MCF 10A (cell line): ENCODE measurements at regions not wholly inside any gene's neighbourhood (a gene's known extent, or its start where the extent isn't known, plus 50 kb on each side); places are given as distances from the start of the nearest gene placed in this dataset.
A peak's percentile ranks its signal among the peaks of the same experiment; 100 is the strongest.
"Not testable (repeated sequence)": the region's sequence is repeated elsewhere in the genome, so short reads cannot be mapped to it uniquely, and the experiment has no call there.

Experiments used
- BruUV-seq: library from RNA; stranded (reverse); fragments of 400-500 nt; replicated peaks from 2 replicates; lab custom pipeline; 2021; lab: Mats Ljungman, UMichigan
- CTCF ChIA-PET: fragments of 300-600 bp; sonication (Branson Sonifier 250); formaldehyde crosslinking; extraction: SDS; loops from one replicate; lab custom pipeline; 2021; ENCODE audit warnings: antibody characterized with exemption, inconsistent platforms; lab: Yijun Ruan, JAX
- POLR2A ChIA-PET: fragments of 300-600, 350-650 bp; sonication (Branson Sonifier 250); formaldehyde crosslinking; extraction: SDS; loops from one replicate; lab custom pipeline; 2020; ENCODE audit warnings: antibody characterized with exemption, inconsistent platforms; lab: Yijun Ruan, JAX
- DNase-seq: peaks from one replicate; pipeline ENCODE4 v3.0.0-alpha.2; 2018; ENCODE audit not compliant: unreplicated experiment
- H3K27ac Mint-ChIP-seq: one replicate; pipeline ENCODE4 v1.8.0; 2022; ENCODE audit warnings: mild to moderate bottlenecking, low read depth, mixed read lengths; ENCODE audit not compliant: unreplicated experiment
- H3K27me3 Mint-ChIP-seq: one replicate; pipeline ENCODE4 v1.8.0; 2022; ENCODE audit warnings: mixed read lengths; ENCODE audit not compliant: insufficient read depth, unreplicated experiment
- H3K36me3 Mint-ChIP-seq: one replicate; pipeline ENCODE4 v1.8.0; 2022; ENCODE audit warnings: mild to moderate bottlenecking, moderate library complexity, mixed read lengths; ENCODE audit not compliant: insufficient read depth, unreplicated experiment
- H3K4me1 Mint-ChIP-seq: one replicate; pipeline ENCODE4 v1.8.0; 2022; ENCODE audit warnings: mixed read lengths; ENCODE audit not compliant: insufficient read depth, unreplicated experiment
- H3K4me3 Mint-ChIP-seq: one replicate; pipeline ENCODE4 v1.8.0; 2022; ENCODE audit warnings: mild to moderate bottlenecking, moderate library complexity, mixed read lengths; ENCODE audit not compliant: unreplicated experiment
- H3K9me3 Mint-ChIP-seq: one replicate; pipeline ENCODE4 v1.8.0; 2022; ENCODE audit warnings: mixed read lengths; ENCODE audit not compliant: unreplicated experiment
- intact Hi-C: fragments of 100-400 bp; cut with micrococcal nuclease; formaldehyde crosslinking; loops from 2 replicates; pipeline ENCODE4 v1.14.1; 2022
- TF ChIP-seq, protein P1 (sequence below): fragments of 200-600 bp; IDR thresholded peaks from one replicate; pipeline ENCODE4 v1.8.0; 2022; ENCODE audit warnings: antibody characterized with exemption, mild to moderate bottlenecking; ENCODE audit not compliant: unreplicated experiment

DNA sequence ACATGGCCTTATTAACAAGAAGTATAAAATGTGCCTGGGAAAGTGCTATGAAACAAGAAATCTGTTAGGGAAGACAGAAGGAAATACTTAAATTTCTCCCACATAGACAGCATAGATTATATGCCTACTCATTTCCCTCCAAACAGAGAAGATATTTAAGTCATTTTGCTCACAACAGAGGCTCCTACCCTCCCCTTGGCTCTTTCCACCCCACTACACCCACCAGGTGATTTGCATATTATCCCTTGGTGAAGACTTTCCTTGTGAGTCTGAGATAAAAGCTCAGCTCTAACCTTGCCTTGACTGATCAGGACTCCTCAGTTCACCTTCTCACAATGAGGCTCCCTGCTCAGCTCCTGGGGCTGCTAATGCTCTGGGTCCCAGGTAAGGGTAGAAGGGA, 1245.1 kb downstream of the RPIA start:
- POLR2A ChIA-PET, BruUV-seq, H3K4me1 Mint-ChIP-seq, CTCF ChIA-PET, H3K27ac Mint-ChIP-seq, H3K4me3 Mint-ChIP-seq, intact Hi-C loops, H3K36me3 Mint-ChIP-seq, DNase-seq, H3K9me3 Mint-ChIP-seq: not testable (repeated sequence)
- peaks cover 11% of the 10 kb centered on the region for H3K27me3 Mint-ChIP-seq

DNA sequence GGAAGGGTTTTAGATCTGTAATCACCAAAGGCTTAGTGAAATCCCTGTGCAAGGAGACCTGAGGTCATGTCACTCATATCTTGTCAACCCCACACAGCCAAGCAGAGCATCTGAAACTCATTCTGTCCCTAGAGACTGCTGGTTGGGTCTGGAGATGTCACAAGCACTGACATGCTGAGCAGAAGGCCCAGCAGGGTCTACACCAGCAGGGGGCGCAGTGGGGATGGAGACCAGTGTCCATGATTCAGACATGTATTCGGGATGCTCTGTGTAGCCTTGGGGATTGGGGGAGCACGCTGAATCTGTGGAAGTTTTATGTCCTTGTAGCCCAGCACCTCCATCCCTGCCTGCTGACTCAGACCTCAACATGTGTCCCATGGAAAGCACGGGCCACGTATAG, 1247.3 kb downstream of the RPIA start:
- TF ChIP-seq, protein P1, sequence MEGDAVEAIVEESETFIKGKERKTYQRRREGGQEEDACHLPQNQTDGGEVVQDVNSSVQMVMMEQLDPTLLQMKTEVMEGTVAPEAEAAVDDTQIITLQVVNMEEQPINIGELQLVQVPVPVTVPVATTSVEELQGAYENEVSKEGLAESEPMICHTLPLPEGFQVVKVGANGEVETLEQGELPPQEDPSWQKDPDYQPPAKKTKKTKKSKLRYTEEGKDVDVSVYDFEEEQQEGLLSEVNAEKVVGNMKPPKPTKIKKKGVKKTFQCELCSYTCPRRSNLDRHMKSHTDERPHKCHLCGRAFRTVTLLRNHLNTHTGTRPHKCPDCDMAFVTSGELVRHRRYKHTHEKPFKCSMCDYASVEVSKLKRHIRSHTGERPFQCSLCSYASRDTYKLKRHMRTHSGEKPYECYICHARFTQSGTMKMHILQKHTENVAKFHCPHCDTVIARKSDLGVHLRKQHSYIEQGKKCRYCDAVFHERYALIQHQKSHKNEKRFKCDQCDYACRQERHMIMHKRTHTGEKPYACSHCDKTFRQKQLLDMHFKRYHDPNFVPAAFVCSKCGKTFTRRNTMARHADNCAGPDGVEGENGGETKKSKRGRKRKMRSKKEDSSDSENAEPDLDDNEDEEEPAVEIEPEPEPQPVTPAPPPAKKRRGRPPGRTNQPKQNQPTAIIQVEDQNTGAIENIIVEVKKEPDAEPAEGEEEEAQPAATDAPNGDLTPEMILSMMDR = peak; percentile 23
- H3K4me1 Mint-ChIP-seq, POLR2A ChIA-PET, H3K4me3 Mint-ChIP-seq, BruUV-seq, DNase-seq, CTCF ChIA-PET, H3K36me3 Mint-ChIP-seq, H3K9me3 Mint-ChIP-seq, intact Hi-C loops, H3K27ac Mint-ChIP-seq: not testable (repeated sequence)
- peaks cover 11% of the 10 kb centered on the region for H3K27me3 Mint-ChIP-seq

DNA sequence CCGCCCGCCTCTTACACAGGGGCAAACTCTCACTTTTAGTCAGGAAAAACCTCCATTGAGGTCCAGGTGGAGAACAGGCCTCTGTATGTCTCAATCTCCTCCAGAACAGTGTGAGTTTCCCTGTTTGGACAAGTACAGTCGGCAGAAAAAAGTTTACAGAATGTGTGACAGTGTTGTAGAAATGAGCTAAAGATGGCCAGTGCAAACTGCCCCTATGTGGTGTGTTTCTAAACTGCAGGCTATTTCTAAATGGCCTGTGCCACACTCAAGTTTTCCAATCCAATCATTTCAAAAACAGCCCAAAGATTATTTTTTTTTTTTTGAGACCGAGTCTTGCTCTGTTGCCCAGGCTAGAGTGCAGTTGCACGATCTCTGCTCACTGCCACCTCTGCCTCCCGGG, 1252.8 kb downstream of the RPIA start:
- H3K36me3 Mint-ChIP-seq, BruUV-seq, intact Hi-C loops, H3K9me3 Mint-ChIP-seq, H3K27ac Mint-ChIP-seq, POLR2A ChIA-PET, H3K4me3 Mint-ChIP-seq, H3K4me1 Mint-ChIP-seq, CTCF ChIA-PET, DNase-seq: not testable (repeated sequence)
- peaks cover 11% of the 10 kb centered on the region for H3K27me3 Mint-ChIP-seq

DNA sequence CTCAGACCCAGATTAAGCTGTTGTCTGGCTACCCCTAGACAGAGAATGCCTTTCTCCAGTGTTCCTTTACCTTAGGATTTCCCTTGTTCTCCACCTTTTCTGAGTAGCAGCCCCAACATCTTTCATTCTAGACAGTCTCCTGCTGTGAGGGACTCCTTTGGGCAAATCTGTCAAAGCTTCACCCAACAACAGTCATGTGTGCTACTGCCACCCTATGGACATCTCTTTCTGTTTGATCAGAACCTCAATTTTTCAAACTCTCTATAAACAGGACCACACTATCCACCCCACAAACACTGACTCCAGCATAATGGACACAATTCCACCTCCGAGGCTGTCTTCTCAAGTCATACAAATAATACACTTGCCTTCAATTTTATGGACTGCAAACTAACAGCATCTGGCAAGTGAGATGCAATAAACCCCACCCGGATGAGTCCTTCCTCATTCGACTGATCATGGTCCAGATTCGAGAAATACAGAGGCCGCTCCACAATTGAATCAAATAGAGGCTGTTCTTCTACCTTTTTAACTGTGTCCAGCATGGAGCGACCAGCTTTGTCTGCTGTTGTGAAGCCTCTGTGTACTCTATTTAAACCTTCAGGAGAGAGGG, 1253.6 kb downstream of the RPIA start:
- intact Hi-C loops, POLR2A ChIA-PET, H3K27me3 Mint-ChIP-seq, H3K9me3 Mint-ChIP-seq, DNase-seq, H3K4me1 Mint-ChIP-seq, H3K27ac Mint-ChIP-seq, BruUV-seq, CTCF ChIA-PET, H3K36me3 Mint-ChIP-seq, H3K4me3 Mint-ChIP-seq: not testable (repeated sequence)

DNA sequence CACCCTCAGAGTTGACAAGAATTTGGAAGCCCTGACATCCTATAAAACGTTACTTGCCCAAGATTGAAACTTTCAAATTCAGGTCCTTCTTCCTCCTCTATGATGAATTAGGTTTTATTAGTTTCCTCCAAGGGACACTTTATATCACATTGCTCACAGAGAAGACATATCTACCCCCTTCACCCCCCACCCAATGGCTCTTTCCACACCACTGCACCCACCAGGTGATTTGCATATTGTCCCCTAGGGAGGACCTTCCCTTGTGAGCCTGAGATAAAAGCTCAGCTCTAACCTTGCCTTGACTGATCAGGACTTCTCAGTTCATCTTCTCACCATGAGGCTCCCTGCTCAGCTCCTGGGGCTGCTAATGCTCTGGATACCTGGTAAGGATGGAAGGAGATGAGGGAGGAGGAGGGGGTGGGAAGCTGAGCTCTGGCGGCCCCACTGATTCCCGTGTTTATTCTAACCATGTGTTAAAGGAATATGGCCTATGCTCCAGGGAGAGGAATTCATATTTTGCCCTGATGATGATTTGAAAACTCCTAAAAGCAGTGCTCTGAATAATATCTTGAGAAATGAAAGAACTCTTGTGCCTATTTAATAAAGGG, 1255.8 kb downstream of the RPIA start:
- DNase-seq, H3K4me1 Mint-ChIP-seq, POLR2A ChIA-PET, H3K36me3 Mint-ChIP-seq, H3K27me3 Mint-ChIP-seq, H3K9me3 Mint-ChIP-seq, H3K4me3 Mint-ChIP-seq, BruUV-seq, H3K27ac Mint-ChIP-seq, intact Hi-C loops, CTCF ChIA-PET: not testable (repeated sequence)

DNA sequence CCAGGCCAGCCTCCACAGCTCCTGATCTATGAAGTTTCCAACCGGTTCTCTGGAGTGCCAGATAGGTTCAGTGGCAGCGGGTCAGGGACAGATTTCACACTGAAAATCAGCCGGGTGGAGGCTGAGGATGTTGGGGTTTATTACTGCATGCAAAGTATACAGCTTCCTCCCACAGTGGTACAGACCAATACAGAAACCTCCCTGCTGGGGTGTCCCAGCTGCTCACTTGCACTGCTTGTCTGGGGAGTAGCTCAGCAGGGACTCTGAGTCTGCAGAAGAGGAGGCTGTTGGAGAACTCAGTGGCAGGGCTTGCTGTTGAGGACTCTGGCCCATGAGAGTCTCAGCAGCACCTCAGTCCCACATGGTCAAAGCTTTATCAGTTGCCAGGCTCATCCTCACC, 1256.6 kb downstream of the RPIA start:
- DNase-seq, CTCF ChIA-PET, POLR2A ChIA-PET, H3K4me3 Mint-ChIP-seq, H3K36me3 Mint-ChIP-seq, H3K27ac Mint-ChIP-seq, H3K4me1 Mint-ChIP-seq, intact Hi-C loops, H3K9me3 Mint-ChIP-seq, BruUV-seq, H3K27me3 Mint-ChIP-seq: not testable (repeated sequence)

DNA sequence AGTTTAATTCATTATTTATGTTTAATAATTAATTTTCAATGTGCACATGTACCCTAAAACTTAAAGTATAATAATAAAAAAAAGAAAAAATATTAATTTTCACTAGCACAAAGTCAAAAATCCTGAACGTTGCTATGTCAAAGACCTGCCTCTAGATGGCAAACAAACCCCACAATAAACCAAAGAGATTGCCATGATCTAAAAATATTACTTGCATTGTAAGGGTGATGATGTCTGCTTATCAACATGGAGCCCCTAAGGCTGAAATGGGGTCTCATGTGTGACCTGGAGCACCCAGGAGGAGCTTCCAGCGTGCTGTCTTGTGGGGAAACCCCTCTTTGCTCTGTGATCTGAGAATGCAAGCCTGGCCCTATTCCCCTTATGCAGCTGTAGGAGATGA, 1259.3 kb downstream of the RPIA start:
- H3K9me3 Mint-ChIP-seq, CTCF ChIA-PET, DNase-seq, H3K36me3 Mint-ChIP-seq, POLR2A ChIA-PET, intact Hi-C loops, H3K4me1 Mint-ChIP-seq, BruUV-seq, H3K27ac Mint-ChIP-seq, H3K4me3 Mint-ChIP-seq, H3K27me3 Mint-ChIP-seq: not testable (repeated sequence)
